ENCODE measurements at regions not wholly inside any gene's neighbourhood (a gene's known extent, or its start where the extent isn't known, plus 50 kb on each side); places are given as distances from the start of the nearest gene placed in this dataset.
A peak's percentile ranks its signal among the peaks of the same experiment; 100 is the strongest.

DNA sequence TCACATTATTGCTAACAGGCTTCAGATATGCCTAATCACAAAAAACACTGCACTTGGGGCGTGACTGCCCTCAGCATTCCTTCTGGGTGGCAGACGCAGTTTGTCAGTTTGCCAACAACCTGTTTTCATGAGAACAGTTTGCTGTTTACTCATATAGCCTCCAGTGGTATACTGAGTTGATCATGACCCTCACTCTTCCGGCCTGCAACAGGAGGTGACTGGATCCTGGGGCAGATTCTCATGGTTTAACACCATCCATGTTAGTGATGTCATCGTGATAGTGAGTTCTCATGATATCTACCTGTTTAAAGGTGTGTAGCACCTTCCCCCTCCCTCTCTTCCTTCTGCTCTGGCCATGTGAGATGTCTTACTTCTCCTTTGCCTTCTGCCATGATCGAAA, 555.2 kb downstream of the PLPP3 start:
- H3K14ac ChIP-seq (ENCODE audit: insufficient read depth, low read length) = no peak overlapping the region
- H3K9me3 ChIP-seq (ENCODE audit: control insufficient read depth, low read depth, low read length) = no peaks in the 10 kb centered on the region
- H2BK12ac ChIP-seq (ENCODE audit: insufficient read length, low read depth, low read length) = no peak overlapping the region
- no peaks in the 10 kb centered on the region for H3K23me2 ChIP-seq (ENCODE audit: insufficient read length, low read depth, low read length, poor library complexity, severe bottlenecking)
- no peak overlapping the region for H3K9ac ChIP-seq (ENCODE audit: extremely low read depth, insufficient read length, low read length)
- WGBS (ENCODE audit: extremely low coverage, insufficient read length, low lambda C conversion rate) = no CpG with 5 or more reads among the region's 5 CpGs
- Mint-ChIP-seq H3K4me1 (no peaks in the 10 kb centered on the region), H3K27ac (0 out of 7 replicates have a peak overlapping the region, but pooled peaks of 1 of the 3 experiments have one; percentile 20), H3K27me3 (ENCODE audit: low read depth) (no peaks in the 10 kb centered on the region), H3K36me3 (ENCODE audit: insufficient read depth in 1 of 3, low read depth in 3 of 3) (peaks cover 0 to 5% (median 0%) of the 10 kb centered on the region in 3 experiments; a peak in 3 of 7 replicates), H3K4me3 (no peak overlapping the region), H3K9me3 (peaks cover 6 to 7% of the 10 kb centered on the region in 2 experiments; a peak in 4 of 5 replicates)
- H2BK15ac ChIP-seq (ENCODE audit: low read depth, low read length) = no peak overlapping the region
- H4K8ac ChIP-seq (replicated peaks; ENCODE audit: insufficient read length, low read depth, low read length) = no peak overlapping the region
- no peak overlapping the region for H3K27ac ChIP-seq (ENCODE audit: insufficient read length, low read depth, low read length)
- no peak overlapping the region for H4K5ac ChIP-seq (ENCODE audit: insufficient read length, low read depth, low read length)
- no peak overlapping the region for H2BK120ac ChIP-seq (ENCODE audit: low read depth, low read length, poor library complexity, severe bottlenecking)
- H2BK20ac ChIP-seq (ENCODE audit: low read depth, low read length, poor library complexity, severe bottlenecking) = no peak overlapping the region
- H3K4me2 ChIP-seq (ENCODE audit: insufficient read depth, insufficient read length, low read length) = no peak overlapping the region
- no peaks in the 10 kb centered on the region for H3K4me1 ChIP-seq (ENCODE audit: insufficient read depth, low read length)
- H3K56ac ChIP-seq (ENCODE audit: insufficient read length, low read depth, low read length) = no peak overlapping the region
- H3K79me1 ChIP-seq (ENCODE audit: insufficient read depth, low read depth, low read length, poor library complexity, severe bottlenecking) = no peaks in the 10 kb centered on the region
- no peak overlapping the region for H4K91ac ChIP-seq (ENCODE audit: insufficient read length, low read depth, low read length)
- H3K27me3 ChIP-seq (ENCODE audit: insufficient read depth, low read length) = no peaks in the 10 kb centered on the region
- H3K18ac ChIP-seq (ENCODE audit: insufficient read length, low read depth, low read length) = no peak overlapping the region
- H3K4ac ChIP-seq (ENCODE audit: low read depth, low read length) = no peak overlapping the region
- DNase-seq = no peak
- no peaks in the 10 kb centered on the region for H3K79me2 ChIP-seq (ENCODE audit: insufficient read depth, low read length)
- TF ChIP-seq CTCF (conservative IDR thresholded peaks at IDR 0.05) = no peak
- H2AK5ac ChIP-seq (ENCODE audit: insufficient read length, low read length) = no peak overlapping the region
- no peaks in the 10 kb centered on the region for H4K20me1 ChIP-seq (ENCODE audit: control insufficient read depth, insufficient read depth, insufficient read length)
- no peak overlapping the region for H2BK5ac ChIP-seq (ENCODE audit: insufficient read length, low read length)
- no peak overlapping the region for H3T11ph ChIP-seq (ENCODE audit: low read length)
- no peak overlapping the region for H3K23ac ChIP-seq (ENCODE audit: insufficient read length, low read depth, low read length)
- H2AFZ ChIP-seq (ENCODE audit: low read length) = no peak overlapping the region

Measured in H9 (cell line).